ENCODE measurements at regions not wholly inside any gene's neighbourhood (a gene's known extent, or its start where the extent isn't known, plus 50 kb on each side); places are given as distances from the start of the nearest gene placed in this dataset.
A peak's percentile ranks its signal among the peaks of the same experiment; 100 is the strongest.
"Not testable (repeated sequence)": the region's sequence is repeated elsewhere in the genome, so short reads cannot be mapped to it uniquely, and the experiment has no call there.

DNA sequence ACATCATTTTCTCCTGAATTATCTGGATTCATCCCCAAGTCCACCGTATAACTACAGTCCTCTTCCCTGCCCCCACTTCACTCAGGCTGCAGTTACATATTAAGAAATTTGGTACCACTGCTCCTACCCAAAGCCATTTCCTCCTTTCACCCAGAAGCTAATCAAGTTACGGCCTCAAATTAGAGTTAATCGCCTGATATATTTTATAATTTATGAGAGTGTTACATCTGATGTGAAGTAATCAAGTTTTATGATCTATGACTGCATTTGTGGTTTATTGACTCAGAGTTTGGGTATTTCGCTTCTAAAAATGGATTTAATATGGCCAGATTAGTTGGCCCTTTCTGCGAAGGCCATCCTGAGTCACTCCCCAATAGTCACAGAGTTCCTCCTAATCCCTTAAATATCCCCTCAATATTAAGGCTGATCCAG, 223.6 kb upstream of the KIF2A start:
- Histone ChIP-seq H3K36me3 (ENCODE audit: insufficient read depth, low read length) (no peaks in the 10 kb centered on the region), H3K27me3 (ENCODE audit: insufficient read depth, low read length) (peaks cover 3% of the 10 kb centered on the region; the same call in 1 of the 2 replicates), H3K79me2 (ENCODE audit: control insufficient read depth, insufficient read depth, low read length, unreplicated experiment) (no peaks in the 10 kb centered on the region), H3K4me1 (ENCODE audit: control insufficient read depth, insufficient read depth, low read length, unreplicated experiment) (no peaks in the 10 kb centered on the region), H3K27ac (ENCODE audit: low read depth, low read length) (no peak overlapping the region), H2AFZ (ENCODE audit: low read length, unreplicated experiment) (no peak overlapping the region), H3K4me3 (ENCODE audit: low read depth, low read length) (no peak overlapping the region)

- Histone ChIP-seq H3K27me3 (ENCODE audit: insufficient read depth, low read length) (peaks cover 3% of the 10 kb centered on the region; the same call in 1 of the 2 replicates), H3K4me1 (ENCODE audit: control insufficient read depth, insufficient read depth, low read length, unreplicated experiment) (no peaks in the 10 kb centered on the region), H3K36me3 (ENCODE audit: insufficient read depth, low read length) (no peaks in the 10 kb centered on the region), H3K79me2 (ENCODE audit: control insufficient read depth, insufficient read depth, low read length, unreplicated experiment) (no peaks in the 10 kb centered on the region), H3K27ac (ENCODE audit: low read depth, low read length) (no peak overlapping the region), H2AFZ (ENCODE audit: low read length, unreplicated experiment) (no peak overlapping the region), H3K4me3 (ENCODE audit: low read depth, low read length) (no peak overlapping the region)
These were observed 222.8 kb upstream of the KIF2A start for GRCh38 chr5:62083247-62083646.

DNA sequence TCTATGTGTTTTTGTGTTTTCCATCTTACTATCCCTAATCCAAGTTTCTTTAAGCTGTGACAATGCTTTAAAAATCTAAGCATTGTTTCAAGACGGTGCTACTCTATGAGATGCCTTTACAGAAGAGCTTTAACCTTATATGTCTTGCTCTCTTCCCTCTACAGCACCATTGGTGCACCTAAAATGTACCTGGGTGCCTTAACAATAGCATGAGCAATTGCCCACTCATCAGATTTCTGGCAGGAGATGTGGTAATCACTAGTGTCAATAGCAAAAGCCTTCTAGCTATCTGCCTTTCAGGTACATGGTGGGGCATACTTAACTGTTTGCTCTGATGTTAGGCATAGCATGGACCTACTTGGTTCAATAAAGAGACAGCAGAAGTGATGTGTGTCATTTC, 222.3 kb upstream of the KIF2A start:
- no peaks in the 10 kb centered on the region for H3K79me2 ChIP-seq (ENCODE audit: control insufficient read depth, insufficient read depth, low read length, unreplicated experiment)
- no peak overlapping the region for H3K27ac ChIP-seq (ENCODE audit: low read depth, low read length)
- H3K4me1 ChIP-seq (ENCODE audit: control insufficient read depth, insufficient read depth, low read length, unreplicated experiment), result no peaks in the 10 kb centered on the region
- no peaks in the 10 kb centered on the region for H3K36me3 ChIP-seq (ENCODE audit: insufficient read depth, low read length)
- H2AFZ ChIP-seq (ENCODE audit: low read length, unreplicated experiment), result no peak overlapping the region
- no peak overlapping the region for H3K4me3 ChIP-seq (ENCODE audit: low read depth, low read length)
- peaks cover 3% of the 10 kb centered on the region; the same call in 1 of the 2 replicates for H3K27me3 ChIP-seq (ENCODE audit: insufficient read depth, low read length)

GRCh38 chr5:62084391-62084790, 221.6 kb upstream of the KIF2A start:
- H2AFZ ChIP-seq (ENCODE audit: low read length, unreplicated experiment), result no peak overlapping the region
- no peak overlapping the region for H3K27ac ChIP-seq (ENCODE audit: low read depth, low read length)
- H3K4me1 ChIP-seq (ENCODE audit: control insufficient read depth, insufficient read depth, low read length, unreplicated experiment), result no peaks in the 10 kb centered on the region
- H3K79me2 ChIP-seq (ENCODE audit: control insufficient read depth, insufficient read depth, low read length, unreplicated experiment), result no peaks in the 10 kb centered on the region
- H3K4me3 ChIP-seq (ENCODE audit: low read depth, low read length), result no peak overlapping the region
- no peaks in the 10 kb centered on the region for H3K36me3 ChIP-seq (ENCODE audit: insufficient read depth, low read length)
- peaks cover 3% of the 10 kb centered on the region; the same call in 1 of the 2 replicates for H3K27me3 ChIP-seq (ENCODE audit: insufficient read depth, low read length)

- no peak overlapping the region for H3K4me3 ChIP-seq (ENCODE audit: low read depth, low read length)
- H3K36me3 ChIP-seq (ENCODE audit: insufficient read depth, low read length), result no peaks in the 10 kb centered on the region
- H3K79me2 ChIP-seq (ENCODE audit: control insufficient read depth, insufficient read depth, low read length, unreplicated experiment), result no peaks in the 10 kb centered on the region
- no peaks in the 10 kb centered on the region for H3K4me1 ChIP-seq (ENCODE audit: control insufficient read depth, insufficient read depth, low read length, unreplicated experiment)
- no peaks in the 10 kb centered on the region for H3K27me3 ChIP-seq (ENCODE audit: insufficient read depth, low read length)
- H3K27ac ChIP-seq (ENCODE audit: low read depth, low read length), result no peak overlapping the region
- no peak overlapping the region for H2AFZ ChIP-seq (ENCODE audit: low read length, unreplicated experiment)
These were observed 215.1 kb upstream of the KIF2A start for GRCh38 chr5:62090953-62091352.

DNA sequence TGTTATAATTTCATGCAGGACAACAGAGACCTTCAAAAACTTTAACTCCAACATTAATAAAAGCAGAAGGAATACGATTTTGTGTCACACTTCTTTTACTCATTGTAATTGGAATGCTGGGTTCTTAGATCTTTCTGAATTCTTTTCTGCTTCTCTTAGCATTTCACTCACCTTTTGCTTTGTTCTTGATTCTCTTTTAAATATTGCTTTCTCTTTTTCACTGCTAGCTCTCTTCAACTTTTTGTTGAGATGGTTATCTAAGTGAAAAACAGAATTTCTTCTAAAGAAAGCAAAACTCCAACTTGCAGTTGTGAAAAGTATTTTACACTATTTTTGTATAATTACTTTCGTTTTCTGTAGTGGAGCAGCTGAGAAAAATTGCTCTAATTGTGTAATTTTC, 212.6 kb upstream of the KIF2A start:
- Histone ChIP-seq H3K4me1 (ENCODE audit: control insufficient read depth, insufficient read depth, low read length, unreplicated experiment) (no peaks in the 10 kb centered on the region), H3K36me3 (ENCODE audit: insufficient read depth, low read length) (no peaks in the 10 kb centered on the region), H3K27ac (ENCODE audit: low read depth, low read length) (no peak overlapping the region), H3K27me3 (ENCODE audit: insufficient read depth, low read length) (no peaks in the 10 kb centered on the region), H2AFZ (ENCODE audit: low read length, unreplicated experiment) (peak overlapping the region; percentile 32), H3K4me3 (ENCODE audit: low read depth, low read length) (peak overlapping the region; percentile 59), H3K79me2 (ENCODE audit: control insufficient read depth, insufficient read depth, low read length, unreplicated experiment) (no peaks in the 10 kb centered on the region)

- peak overlapping the region; percentile 59 for H3K4me3 ChIP-seq (ENCODE audit: low read depth, low read length)
- H3K27ac ChIP-seq (ENCODE audit: low read depth, low read length), result no peak overlapping the region
- peak overlapping the region; percentile 32 for H2AFZ ChIP-seq (ENCODE audit: low read length, unreplicated experiment)
- H3K4me1 ChIP-seq (ENCODE audit: control insufficient read depth, insufficient read depth, low read length, unreplicated experiment), result no peaks in the 10 kb centered on the region
- H3K27me3 ChIP-seq (ENCODE audit: insufficient read depth, low read length), result no peaks in the 10 kb centered on the region
- H3K36me3 ChIP-seq (ENCODE audit: insufficient read depth, low read length), result no peaks in the 10 kb centered on the region
- H3K79me2 ChIP-seq (ENCODE audit: control insufficient read depth, insufficient read depth, low read length, unreplicated experiment), result no peaks in the 10 kb centered on the region
These were observed 212.0 kb upstream of the KIF2A start for GRCh38 chr5:62093976-62094375.

GRCh38 chr5:62097361-62097760, 208.6 kb upstream of the KIF2A start:
- Histone ChIP-seq H3K79me2 (ENCODE audit: control insufficient read depth, insufficient read depth, low read length, unreplicated experiment) (no peaks in the 10 kb centered on the region), H3K36me3 (ENCODE audit: insufficient read depth, low read length) (no peaks in the 10 kb centered on the region), H3K4me3 (ENCODE audit: low read depth, low read length) (no peak overlapping the region), H2AFZ (ENCODE audit: low read length, unreplicated experiment) (no peak overlapping the region), H3K27ac (ENCODE audit: low read depth, low read length) (no peak overlapping the region), H3K27me3 (ENCODE audit: insufficient read depth, low read length) (no peaks in the 10 kb centered on the region), H3K4me1 (ENCODE audit: control insufficient read depth, insufficient read depth, low read length, unreplicated experiment) (no peaks in the 10 kb centered on the region)

- Histone ChIP-seq H3K36me3 (ENCODE audit: insufficient read depth, low read length) (no peaks in the 10 kb centered on the region), H3K79me2 (ENCODE audit: control insufficient read depth, insufficient read depth, low read length, unreplicated experiment) (no peaks in the 10 kb centered on the region), H3K27me3 (ENCODE audit: insufficient read depth, low read length) (no peaks in the 10 kb centered on the region), H2AFZ (ENCODE audit: low read length, unreplicated experiment) (no peak overlapping the region), H3K4me1 (ENCODE audit: control insufficient read depth, insufficient read depth, low read length, unreplicated experiment) (no peaks in the 10 kb centered on the region), H3K4me3 (ENCODE audit: low read depth, low read length) (no peak overlapping the region), H3K27ac (ENCODE audit: low read depth, low read length) (no peak overlapping the region)
These were observed 205.8 kb upstream of the KIF2A start for GRCh38 chr5:62100201-62100600.

GRCh38 chr5:62103863-62104262, 202.1 kb upstream of the KIF2A start:
- H3K36me3 ChIP-seq (ENCODE audit: insufficient read depth, low read length); H3K27me3 ChIP-seq (ENCODE audit: insufficient read depth, low read length); H3K4me3 ChIP-seq (ENCODE audit: low read depth, low read length); H2AFZ ChIP-seq (ENCODE audit: low read length, unreplicated experiment); H3K27ac ChIP-seq (ENCODE audit: low read depth, low read length); H3K4me1 ChIP-seq (ENCODE audit: control insufficient read depth, insufficient read depth, low read length, unreplicated experiment); H3K79me2 ChIP-seq (ENCODE audit: control insufficient read depth, insufficient read depth, low read length, unreplicated experiment): not testable (repeated sequence)

DNA sequence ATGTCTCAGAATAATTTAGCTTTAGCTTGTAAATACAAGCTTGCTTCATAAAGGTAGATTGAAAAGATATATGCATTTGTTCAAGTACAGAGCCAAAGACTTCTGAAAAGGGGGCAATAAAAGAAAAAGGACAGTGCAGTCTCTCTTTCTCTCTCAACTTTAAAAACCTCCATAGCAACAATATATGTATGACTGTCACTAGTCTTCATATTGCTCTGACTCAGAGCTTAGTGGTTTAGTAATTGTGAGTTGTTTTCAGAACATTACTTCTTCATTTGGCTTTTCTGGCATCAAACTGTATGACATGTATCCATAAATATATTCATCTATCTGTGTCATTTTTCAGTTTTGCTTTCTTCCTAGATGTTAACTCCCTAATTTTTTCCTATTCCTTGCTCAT, 194.6 kb upstream of the KIF2A start:
- no peaks in the 10 kb centered on the region for H3K4me1 ChIP-seq (ENCODE audit: control insufficient read depth, insufficient read depth, low read length, unreplicated experiment)
- no peaks in the 10 kb centered on the region for H3K79me2 ChIP-seq (ENCODE audit: control insufficient read depth, insufficient read depth, low read length, unreplicated experiment)
- no peak overlapping the region for H3K4me3 ChIP-seq (ENCODE audit: low read depth, low read length)
- no peak overlapping the region for H2AFZ ChIP-seq (ENCODE audit: low read length, unreplicated experiment)
- peaks cover 19% of the 10 kb centered on the region; the same call in 1 of the 2 replicates for H3K27me3 ChIP-seq (ENCODE audit: insufficient read depth, low read length)
- H3K36me3 ChIP-seq (ENCODE audit: insufficient read depth, low read length), result no peaks in the 10 kb centered on the region
- no peak overlapping the region for H3K27ac ChIP-seq (ENCODE audit: low read depth, low read length)

All from ACC112 (cell line).